Putamen (tissue), 1 donor: ENCODE measurements at regions not wholly inside any gene's neighbourhood (a gene's known extent, or its start where the extent isn't known, plus 50 kb on each side); places are given as distances from the start of the nearest gene placed in this dataset.
"Not testable (repeated sequence)": the region's sequence is repeated elsewhere in the genome, so short reads cannot be mapped to it uniquely, and the experiment has no call there.

Source experiments
- DNase-seq: peaks from one replicate; pipeline ENCODE4 v3.0.0-alpha.2; 2016; ENCODE audit warnings: low spot score

DNA sequence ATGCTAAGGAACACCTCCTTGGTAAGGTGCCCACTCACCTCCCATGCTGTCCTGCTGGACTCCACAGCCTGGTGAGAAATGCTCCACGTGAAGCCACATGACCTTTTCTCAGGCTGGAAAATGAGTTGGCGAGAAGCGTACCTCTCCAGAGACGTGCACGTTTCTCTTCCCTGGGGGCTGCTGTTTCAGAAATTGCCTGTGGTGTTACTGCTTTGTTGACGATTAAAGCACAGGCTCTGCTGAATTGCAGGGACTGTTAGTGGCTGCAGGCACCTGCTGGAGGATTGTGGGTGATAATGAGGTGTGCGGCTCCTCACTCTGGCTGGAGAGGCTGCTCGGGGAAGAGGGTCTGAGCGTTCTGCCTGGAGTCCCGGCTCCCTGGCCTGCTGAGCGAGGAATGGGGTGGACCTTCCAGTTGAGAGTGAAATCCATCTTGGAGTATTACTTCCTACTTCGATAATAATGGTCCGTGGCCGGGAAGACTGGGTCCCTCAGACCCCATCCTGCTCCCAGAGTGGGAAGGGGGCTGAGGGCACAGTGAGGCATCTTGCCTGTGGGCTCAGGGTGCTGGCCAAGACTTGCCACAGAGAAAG lies 199.3 kb upstream of the HDAC4 start:
- no peak for DNase-seq

DNA sequence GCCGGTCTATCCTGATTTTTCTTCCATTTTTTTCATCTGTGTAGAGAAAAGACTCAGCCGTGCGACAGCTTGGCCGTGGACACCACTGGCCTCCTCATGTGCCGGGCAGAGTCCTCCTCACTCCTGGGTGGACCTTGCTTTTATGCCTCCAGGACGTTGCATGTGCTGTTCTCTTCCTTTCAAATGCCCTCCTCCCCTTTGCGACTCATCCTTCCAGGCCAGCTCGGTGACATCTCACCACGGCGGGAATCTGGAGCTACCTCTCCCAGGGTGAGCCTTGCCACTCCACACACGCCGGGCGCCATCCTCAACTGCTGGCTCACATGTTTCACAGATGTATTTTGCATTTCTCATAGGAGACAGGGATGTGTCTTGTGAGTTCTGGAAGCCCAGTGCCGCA lies 198.5 kb upstream of the HDAC4 start:
- no peak for DNase-seq

DNA sequence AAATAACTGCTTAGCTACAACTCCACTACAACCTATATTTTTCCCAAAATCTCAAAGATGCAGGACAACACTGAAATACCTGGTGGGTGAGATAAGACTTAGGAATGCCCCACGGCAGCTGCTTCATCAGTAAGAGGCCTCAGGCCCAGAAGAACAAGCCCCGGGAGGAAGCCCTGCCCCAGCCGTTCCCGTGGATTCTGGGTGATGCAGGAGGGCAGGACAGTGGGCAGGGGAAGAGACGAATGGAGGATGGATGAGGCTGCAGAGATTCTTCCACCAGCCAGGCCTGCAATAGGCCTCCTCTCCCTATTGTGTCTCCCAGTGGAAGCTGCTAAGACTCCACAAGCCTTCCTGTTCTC lies 197.9 kb upstream of the HDAC4 start:
- DNase-seq = no peak

DNA sequence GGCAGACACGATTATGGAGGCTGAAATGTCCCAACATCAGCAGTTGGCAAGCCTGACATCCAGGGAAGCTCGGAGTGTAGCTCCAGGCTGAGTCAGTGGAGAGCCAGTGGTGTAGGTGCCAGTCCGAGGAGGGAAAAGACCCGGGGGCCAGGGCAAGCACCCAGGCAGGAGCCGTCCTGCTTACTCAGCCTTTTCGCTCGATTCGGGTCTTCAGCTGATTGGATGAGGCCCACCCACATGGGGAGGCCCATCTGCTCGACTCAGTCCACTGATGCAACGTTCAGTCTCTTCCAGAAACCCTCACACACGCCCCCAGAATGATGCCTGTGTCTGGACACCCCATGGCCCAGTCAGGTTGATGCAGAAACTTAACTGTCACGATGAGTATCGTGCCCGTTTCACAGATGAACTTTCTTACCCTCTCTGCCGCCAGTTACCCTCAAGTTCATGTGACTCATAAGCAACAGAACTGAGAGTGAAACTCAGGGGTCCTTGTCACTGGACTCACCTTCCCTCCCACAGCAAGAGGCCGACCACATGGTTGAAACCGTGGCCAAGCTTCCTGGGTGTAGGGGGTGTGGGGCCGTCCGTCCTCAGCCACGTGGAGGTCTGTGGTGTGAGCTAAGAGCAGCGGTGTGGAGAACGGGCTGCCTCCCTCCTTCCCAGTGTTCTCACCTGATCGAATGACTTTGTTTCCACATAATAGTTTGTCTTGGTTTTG lies 197.4 kb upstream of the HDAC4 start:
- no peak for DNase-seq

DNA sequence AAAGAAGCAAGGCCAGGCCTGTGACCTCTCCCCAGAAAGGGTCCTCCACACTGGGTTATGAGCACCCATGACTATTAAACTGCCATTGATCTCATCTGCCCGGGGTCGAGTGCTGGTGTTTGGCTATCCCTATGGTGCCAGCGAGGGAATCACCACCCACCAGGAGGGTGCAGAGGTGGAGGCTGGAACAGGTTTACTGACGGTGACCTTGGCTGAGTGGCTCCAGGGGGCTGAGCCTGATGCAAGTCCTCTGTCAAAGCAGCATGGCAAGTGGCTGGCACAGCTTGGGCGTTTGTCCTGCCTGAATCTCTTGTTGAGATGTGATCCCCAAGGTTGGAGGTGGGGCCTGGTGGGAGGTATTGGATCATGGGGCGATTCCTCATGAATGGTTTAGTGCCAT lies 196.4 kb upstream of the HDAC4 start:
- no peak for DNase-seq

DNA sequence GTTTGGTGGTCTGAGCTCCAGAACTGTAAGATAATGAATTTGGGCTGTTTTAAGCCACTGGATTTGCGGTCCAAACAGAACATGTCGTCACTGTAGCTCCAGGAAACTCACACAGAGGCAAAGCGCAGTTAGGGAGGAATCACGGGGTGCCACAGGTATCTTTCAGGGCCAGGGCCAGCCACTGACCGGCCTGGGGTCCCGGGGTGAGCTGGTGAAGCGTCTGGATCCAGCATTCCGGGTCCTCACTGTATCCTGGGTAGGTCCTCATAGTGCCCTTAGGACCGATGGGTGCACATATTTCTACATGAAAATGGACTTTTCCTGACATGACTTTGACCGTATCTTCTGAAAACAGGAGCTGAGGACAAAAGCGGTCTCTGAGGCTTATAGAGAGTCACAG lies 196.0 kb upstream of the HDAC4 start:
- DNase-seq = no peak

DNA sequence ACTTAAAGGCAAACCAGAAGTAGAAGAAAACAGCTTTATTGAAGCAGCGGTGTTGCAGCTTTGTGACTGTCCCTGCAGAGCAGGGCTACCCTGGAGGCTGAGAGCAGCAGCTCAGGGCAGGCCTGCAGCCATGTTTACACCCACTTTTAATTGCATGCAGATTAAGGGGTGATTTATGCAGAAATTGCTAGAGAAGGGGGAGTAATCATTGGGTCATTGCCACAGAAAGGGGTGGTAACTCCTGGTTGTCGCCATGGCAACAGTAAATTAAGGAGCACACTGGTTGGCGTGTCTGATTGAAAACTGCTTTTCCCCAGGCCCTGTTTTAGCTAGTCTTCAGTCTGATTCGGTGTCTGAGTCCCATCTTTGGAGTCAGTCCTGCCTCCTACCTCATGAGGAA lies 195.4 kb upstream of the HDAC4 start:
- no peak for DNase-seq

DNA sequence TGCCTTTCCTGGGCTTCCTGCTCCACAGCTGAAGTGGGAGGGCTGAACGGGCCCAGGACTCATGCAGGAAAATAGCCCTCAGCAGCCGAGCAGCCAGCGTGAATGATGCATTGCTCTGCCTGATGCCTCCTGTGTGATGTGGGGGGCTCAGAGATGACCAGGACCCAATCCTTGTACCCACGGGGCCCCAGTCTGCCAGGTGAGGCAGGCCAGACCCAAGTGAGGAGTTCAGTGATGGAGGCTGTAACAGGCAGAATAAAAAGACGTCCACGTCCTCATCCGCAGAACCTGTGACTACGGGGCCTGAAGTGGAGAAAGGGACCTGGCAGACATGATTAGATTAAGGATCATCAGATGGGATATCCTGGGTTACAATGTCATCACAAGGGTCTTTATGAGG lies 194.9 kb upstream of the HDAC4 start:
- no peak for DNase-seq

DNA sequence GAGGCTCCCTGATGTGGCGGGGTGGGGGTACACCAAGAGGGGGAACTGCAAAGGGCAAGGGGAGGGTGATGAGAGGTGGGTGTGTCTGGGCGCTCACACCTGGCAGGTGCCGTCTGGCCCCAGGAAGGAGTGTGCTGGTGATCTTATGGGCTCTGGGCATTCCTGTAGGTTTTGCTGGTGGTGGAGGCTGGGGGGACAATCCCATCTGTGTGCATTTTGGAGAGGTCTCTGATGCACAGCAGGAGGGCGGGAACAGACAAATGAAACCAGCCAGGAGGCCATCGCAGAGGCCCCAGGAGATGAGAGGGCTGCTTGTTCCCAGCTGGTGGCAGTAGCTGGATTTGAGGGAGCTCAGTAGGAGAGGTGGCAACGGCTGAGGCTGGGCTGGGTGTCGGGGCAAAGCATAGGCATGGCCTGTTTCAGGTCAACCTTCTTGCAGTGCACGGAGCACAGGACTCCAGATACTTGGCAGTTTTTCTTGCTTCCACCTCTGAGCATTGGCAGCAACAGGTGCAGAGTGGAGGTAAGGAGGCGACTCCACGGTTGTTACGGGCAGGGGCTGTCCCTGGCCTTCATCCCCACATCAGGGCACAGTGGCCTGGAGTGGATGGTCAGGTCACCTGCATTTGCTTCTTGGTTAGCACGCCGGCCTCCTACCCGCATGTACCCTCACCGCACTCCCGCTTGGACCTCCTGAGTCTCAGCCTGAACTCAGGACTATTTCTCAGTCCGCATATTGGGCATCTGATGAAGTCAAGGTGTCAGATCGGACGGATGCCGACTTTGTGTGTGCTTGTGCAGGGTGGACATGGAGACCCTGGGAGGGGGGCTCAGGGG lies 194.2 kb upstream of the HDAC4 start:
- no peak for DNase-seq

DNA sequence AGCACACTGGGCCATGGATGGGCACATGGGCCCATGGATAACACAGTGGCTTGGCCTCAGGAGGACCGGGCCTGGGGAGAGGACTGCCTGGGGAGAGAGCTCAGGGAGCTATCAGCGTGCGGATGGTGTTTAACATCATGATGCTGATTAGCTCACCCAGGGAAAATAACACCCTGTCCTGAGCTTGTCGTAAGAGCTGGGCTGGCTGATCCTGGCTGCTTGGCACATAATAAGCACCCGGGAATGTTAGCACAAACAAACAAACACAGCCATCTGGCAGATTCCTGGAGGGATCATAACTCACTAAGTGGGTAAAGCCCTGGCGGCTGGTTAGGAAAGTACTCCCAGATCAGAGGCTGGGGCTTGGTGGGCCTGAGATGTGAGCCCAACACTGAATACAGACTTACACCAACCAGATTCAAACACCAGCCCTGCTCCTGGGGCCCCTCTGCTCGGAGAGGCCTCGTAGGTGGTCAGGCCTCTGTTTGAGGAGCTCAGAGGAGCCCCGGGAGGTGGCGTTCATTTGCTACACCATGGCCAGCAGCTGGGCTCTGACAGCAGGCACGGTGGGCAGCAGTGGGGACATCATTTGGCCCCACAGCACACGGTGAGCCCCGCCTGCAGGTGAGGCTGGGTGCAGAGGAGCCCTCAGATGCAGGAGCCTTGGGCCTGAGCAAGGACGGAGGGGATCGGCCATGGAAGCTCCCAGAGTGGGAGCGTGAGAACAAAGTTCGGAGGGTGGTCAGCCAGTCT lies 193.4 kb upstream of the HDAC4 start:
- no peak for DNase-seq

DNA sequence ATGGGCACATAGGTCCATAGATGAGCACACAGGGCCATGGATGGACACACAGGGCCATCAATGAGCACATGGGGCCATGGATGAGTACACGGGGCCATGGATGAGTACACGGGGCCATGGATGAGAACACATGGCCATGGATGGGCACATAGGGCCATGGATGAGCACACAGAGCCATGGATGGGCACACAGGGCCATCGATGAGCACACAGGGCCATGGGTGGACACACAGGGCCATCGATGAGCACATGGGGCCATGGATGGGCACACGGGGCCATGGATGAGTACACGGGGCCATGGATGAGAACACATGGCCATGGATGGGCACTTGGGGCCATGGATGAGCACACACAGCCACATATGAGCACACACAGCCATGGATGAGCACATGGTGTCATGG lies 192.6 kb upstream of the HDAC4 start:
- DNase-seq = no peak

DNA sequence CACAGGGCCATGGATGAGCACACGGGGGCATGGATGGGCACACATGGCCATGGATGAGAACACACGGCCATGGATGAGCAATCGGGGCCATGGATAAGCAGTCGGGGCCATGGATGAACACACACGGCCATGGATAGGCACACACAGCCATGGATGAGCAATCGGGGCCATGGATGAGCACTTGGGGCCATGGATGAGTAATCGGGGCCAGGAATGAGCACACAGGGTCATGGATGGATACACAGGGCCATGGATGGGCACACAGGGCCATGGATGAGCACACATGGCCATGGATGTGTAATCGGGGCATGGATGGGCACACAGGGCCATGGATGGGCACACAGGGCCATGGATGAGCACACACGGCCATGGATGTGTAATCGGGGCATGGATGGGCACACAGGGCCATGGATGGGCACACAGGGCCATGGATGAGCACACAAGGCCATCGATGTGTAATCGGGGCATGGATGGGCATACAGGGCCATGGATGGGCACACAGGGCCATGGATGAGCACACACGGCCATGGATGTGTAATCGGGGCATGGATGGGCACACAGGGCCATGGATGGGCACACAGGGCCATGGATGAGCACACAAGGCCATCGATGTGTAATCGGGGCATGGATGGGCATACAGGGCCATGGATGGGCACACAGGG lies 191.9 kb upstream of the HDAC4 start:
- DNase-seq = not testable (repeated sequence)

DNA sequence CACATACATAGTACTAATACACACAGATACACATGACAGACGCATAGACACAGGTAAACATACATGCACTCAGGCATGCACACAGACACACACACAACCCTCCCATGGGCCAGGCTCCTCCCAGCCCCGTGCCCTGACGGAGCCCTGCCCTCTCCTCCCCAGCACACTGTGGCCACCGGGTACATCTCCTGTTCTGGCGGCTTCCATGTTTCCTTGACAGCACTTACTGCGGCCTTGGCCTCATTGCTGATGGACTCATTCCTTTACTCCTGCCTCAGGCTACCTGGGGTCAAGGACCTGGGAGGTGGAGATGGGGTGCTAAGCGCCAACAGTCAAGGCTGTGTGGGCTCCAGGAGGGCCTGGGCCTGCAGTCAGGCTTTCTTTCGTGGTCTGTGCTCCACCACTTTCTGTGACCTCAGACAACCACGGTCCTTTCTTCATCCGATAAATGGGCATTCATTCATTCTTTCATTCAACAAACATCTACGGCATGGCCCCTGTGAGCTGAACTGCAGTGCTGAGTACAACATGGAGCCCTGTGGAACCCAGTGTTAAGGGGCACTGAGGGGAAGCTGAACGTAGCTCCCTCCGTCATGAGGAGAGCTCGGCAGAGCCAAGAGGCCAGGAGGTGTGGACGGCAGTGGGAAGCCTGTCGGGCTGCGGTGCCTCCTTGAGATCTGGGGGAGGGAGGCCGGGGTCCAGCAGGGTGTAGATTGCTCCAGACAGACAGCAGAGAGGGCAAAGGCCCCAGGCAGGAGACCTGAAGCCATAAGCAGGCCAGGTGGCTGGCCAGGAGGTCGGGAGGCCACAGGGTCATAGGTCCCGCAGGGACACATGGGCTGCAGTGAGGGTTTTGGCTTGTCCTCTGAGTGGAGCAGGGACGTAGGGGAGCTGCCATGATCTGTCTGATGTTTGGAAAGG lies 190.4 kb upstream of the HDAC4 start:
- DNase-seq = no peak

DNA sequence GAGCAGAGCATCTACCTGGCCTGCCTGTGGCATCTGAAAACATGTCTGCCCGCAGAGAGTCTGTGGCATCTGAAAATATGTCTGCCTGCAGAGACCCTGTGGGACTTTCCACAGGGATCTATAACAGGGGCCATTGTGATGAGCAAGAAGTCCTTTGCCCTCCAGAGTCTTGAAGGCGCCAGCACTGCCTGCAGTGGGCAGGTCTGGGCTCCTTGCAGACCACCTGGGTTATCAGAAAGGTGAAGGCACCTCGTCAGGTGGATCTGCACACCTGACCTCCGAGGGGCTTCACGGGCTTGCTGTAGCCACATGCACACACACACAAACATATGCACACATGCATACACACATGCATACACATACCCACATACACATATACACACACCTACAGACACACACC lies 189.5 kb upstream of the HDAC4 start:
- DNase-seq = no peak

DNA sequence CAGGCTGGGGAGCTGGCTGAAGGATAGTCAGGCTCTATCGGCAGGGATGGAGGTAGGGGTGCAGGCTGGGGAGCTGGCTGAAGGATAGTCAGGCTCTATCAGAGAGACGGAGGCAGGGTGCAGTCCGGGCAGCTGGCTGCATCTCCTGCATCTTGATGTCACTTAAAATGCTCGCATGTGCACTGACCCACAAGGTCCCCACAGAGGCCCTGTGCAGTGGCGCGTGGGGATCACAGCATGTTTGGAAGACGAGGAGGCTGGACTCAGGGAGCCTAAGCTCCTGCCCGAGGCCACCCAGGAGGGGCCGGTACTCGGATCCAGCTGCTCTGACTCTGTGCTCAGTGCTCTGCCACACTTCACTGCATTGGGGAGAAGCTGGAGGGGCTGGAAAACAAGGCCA lies 189.0 kb upstream of the HDAC4 start:
- DNase-seq = no peak

DNA sequence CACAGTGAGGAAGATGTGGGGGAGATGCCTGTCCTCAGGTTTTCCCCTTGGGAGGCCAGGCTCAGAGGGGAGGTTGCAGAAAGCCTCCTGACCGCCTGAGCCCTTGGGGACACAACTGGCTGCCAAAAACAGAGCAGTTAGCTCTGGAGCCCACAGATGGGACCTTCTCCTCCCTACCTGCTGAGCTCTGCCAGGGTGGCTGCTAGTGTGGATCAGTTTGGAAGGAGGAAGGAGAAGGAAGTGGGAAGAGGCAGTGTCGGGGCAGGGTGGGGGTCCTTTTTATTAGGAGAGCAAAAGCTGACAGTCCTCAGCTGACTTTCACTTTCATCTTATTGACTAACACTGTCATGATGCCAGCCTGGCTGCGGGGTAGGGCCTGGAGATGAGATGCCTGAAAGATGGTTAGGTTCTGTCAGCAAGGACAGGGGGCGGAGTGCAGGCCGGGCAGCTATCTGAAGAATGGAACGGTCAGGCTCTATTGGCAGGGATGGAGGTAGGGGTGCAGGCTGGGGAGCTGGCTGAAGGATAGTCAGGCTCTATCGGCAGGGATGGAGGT lies 188.5 kb upstream of the HDAC4 start:
- no peak for DNase-seq

DNA sequence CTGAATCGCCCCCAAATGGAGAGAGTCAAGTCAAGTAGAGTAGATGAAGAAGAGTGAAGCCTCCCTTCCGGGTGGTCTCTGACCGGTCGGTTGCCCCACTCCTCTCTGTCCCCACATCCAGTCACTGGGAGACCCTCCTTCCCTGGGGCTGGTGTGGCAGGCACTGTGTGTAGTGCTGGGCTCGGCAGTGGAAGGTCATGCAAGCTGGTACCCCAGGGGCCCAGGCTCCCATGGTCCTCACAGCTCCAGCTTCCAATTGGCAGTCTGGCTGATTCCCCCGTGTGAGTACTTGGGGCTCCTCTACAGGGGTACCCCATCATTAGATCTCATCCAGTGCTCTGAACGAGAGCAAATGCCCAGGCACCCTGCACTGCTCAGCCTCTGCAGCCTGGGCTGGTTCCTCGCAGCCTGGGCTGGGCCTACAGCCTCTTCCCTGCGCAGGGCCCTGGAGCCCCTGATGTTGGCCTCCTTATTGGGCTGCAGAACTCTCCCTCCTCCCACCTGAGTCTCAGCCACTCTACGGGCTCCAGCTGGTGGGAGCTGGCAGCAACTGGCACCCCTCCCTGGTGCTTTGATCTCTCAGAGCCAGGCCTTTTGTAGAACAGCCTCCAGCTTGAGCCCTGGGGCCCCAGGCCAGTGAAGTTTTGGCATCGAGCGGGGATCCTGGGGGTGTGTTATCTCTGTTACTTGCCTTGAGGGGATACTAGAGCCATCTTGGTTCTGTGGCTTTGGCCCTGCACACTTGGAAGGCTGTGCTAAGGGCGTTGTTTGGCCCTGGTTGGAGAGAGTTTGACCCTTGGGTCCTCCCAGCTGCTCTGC lies 187.8 kb upstream of the HDAC4 start:
- DNase-seq = no peak

DNA sequence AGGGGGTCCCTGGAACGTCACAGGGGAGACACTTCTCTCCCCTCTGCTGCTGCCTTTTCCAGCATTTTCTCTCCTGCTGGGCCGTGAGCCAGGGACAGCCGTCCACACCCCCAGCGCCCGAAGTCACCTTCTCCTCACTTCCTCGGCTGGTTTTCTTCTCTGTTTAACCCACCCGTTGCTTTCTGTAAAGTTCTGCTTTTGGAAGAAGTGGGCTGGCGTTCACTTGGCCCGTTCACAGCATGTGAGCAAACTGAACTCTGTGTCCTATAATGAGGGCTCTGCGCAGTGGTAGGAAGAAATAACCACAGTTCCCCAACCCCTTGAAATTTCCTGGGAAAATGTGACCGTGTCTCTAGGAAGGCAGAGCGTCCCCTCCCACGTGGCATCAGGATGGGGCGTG lies 187.0 kb upstream of the HDAC4 start:
- no peak for DNase-seq

DNA sequence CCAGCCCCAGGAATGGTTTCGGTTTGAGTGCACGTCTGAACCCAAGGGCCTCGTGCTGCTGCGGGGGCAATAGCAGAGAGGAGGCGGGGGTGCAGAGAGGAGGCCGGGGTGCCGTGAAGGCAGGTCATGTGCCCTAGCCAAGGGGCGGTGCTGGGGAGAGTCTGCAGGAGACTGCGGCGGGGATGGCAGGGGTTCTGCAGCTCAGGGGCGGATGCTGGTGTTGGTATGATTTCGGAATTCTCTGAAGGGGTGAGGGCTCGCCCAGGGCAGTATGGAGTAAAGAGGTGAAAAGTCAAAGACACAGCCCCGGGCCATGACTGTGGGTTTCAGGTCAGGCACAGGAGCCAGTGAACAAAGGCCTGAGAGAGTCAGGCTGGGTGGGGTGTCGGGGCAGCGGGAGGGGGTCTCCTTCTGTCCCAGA lies 186.5 kb upstream of the HDAC4 start:
- no peak for DNase-seq
